ENCODE measurements at regions not wholly inside any gene's neighbourhood (a gene's known extent, or its start where the extent isn't known, plus 50 kb on each side); places are given as distances from the start of the nearest gene placed in this dataset.

- Mint-ChIP-seq H3K27ac (no peak overlapping the region), H3K9me3 (no peaks in the 10 kb centered on the region), H3K4me3 (no peak overlapping the region), H3K4me1 (peaks cover 17% of the 10 kb centered on the region), H3K36me3 (no peaks in the 10 kb centered on the region), H3K27me3 (ENCODE audit: low read depth) (no peaks in the 10 kb centered on the region)
- CTCF ChIA-PET, result interaction anchor here (1.2 to 1.4 kb wide), 2 partner anchors 79 to 90 kb away, joined by 4 to 6 read pairs; no protein-coding TSS in a partner anchor
- TF ChIP-seq ZNF281 (CRISPR knock-in tag; IDR thresholded peaks at IDR 0.05) (no peak), ZNF232 (CRISPR knock-in tag; IDR thresholded peaks at IDR 0.05) (no peak), AR (CRISPR knock-in tag; IDR thresholded peaks at IDR 0.05) (no peak), FOXP1 (CRISPR knock-in tag; IDR thresholded peaks at IDR 0.05; ENCODE audit: borderline replicate concordance) (no peak), NR2C2 (CRISPR knock-in tag; IDR thresholded peaks at IDR 0.05) (no peak), CDX4 (CRISPR knock-in tag; IDR thresholded peaks at IDR 0.05; ENCODE audit: borderline replicate concordance) (no peak), E2F5 (CRISPR knock-in tag; IDR thresholded peaks at IDR 0.05) (no peak), OVOL2 (CRISPR knock-in tag; IDR thresholded peaks at IDR 0.05; ENCODE audit: borderline replicate concordance) (no peak), NR1H2 (CRISPR knock-in tag; IDR thresholded peaks at IDR 0.05) (no peak), ZNF512 (CRISPR knock-in tag; IDR thresholded peaks at IDR 0.05; ENCODE audit: borderline replicate concordance) (no peak)
- DNase-seq (ENCODE audit: low spot score) (no peak), ATAC-seq (no peak; the same call in 1 of the 2 replicates)
- POLR2A ChIA-PET, result interaction anchor here (0.5 kb wide), 1 partner anchor 216 kb away, joined by 4 read pairs; no protein-coding TSS in a partner anchor
Measured at GRCh38 chr20:18983796-18984195, 170.2 kb downstream of the SCP2D1 start.

GRCh38 chr20:18984238-18985200 lies 170.9 kb downstream of the SCP2D1 start:
- TF ChIP-seq SP1 (CRISPR knock-in tag; conservative IDR thresholded peaks at IDR 0.05) (no peak), FOXJ3 (CRISPR knock-in tag; IDR thresholded peaks at IDR 0.05; ENCODE audit: borderline replicate concordance) (no peak)
- Mint-ChIP-seq H3K36me3 (no peaks in the 10 kb centered on the region), H3K4me1 (peaks cover 17% of the 10 kb centered on the region), H3K27me3 (ENCODE audit: low read depth) (no peaks in the 10 kb centered on the region), H3K4me3 (no peak overlapping the region), H3K9me3 (no peaks in the 10 kb centered on the region), H3K27ac (no peak overlapping the region)
- peak; percentile 63 for ATAC-seq
- no peak for DNase-seq (ENCODE audit: low spot score)
- POLR2A ChIA-PET, result interaction anchor here (0.5 kb wide), 1 partner anchor 215 kb away, joined by 4 read pairs; no protein-coding TSS in a partner anchor
- CTCF ChIA-PET, result interaction anchor here (1.2 to 1.4 kb wide), 2 partner anchors 80 to 89 kb away, joined by 4 to 6 read pairs; no protein-coding TSS in a partner anchor

Measured in WTC11 (cell line).